H9 (cell line): ENCODE measurements at regions not wholly inside any gene's neighbourhood (a gene's known extent, or its start where the extent isn't known, plus 50 kb on each side); places are given as distances from the start of the nearest gene placed in this dataset.

Experiments
- DNase-seq: peaks from one replicate; pipeline ENCODE4 v3.0.0-alpha.2; 2017
- H2AFZ ChIP-seq: one replicate; pipeline ENCODE4 v1.6.1; 2013; ENCODE audit warnings: mild to moderate bottlenecking, low read length, control low read depth, moderate library complexity
- H2AK5ac ChIP-seq: 2 replicates; pipeline ENCODE4 v1.6.1; 2013; ENCODE audit warnings: low read length, control low read depth, mixed read lengths; ENCODE audit not compliant: insufficient read length
- H2BK120ac ChIP-seq: one replicate; pipeline ENCODE4 v1.6.1; 2013; ENCODE audit warnings: low read depth, mild to moderate bottlenecking, low read length, control low read depth, inconsistent platforms; ENCODE audit not compliant: poor library complexity, severe bottlenecking
- H2BK12ac ChIP-seq: 2 replicates; pipeline ENCODE4 v1.6.1; 2013; ENCODE audit warnings: low read length, control low read depth, mixed read lengths, low read depth; ENCODE audit not compliant: insufficient read length
- H2BK15ac ChIP-seq: 2 replicates; pipeline ENCODE4 v1.6.1; 2013; ENCODE audit warnings: low read depth, low read length, control low read depth
- H2BK20ac ChIP-seq: one replicate; pipeline ENCODE4 v1.6.1; 2013; ENCODE audit warnings: low read depth, mild to moderate bottlenecking, low read length, control low read depth, inconsistent platforms; ENCODE audit not compliant: poor library complexity, severe bottlenecking
- H2BK5ac ChIP-seq: 2 replicates; pipeline ENCODE4 v1.6.1; 2013; ENCODE audit warnings: low read length, control low read depth, mixed read lengths; ENCODE audit not compliant: insufficient read length
- H3K14ac ChIP-seq: 2 replicates; pipeline ENCODE4 v1.6.1; 2013; ENCODE audit warnings: low read length, control low read depth; ENCODE audit not compliant: insufficient read depth
- H3K18ac ChIP-seq: 2 replicates; pipeline ENCODE4 v1.6.1; 2013; ENCODE audit warnings: low read depth, mild to moderate bottlenecking, mixed read lengths, low read length, control low read depth; ENCODE audit not compliant: insufficient read length
- H3K23ac ChIP-seq: 2 replicates; pipeline ENCODE4 v1.6.1; 2013; ENCODE audit warnings: low read length, control low read depth, mixed read lengths, low read depth; ENCODE audit not compliant: insufficient read length
- H3K23me2 ChIP-seq: 2 replicates; pipeline ENCODE4 v1.6.1; 2013; ENCODE audit warnings: low read depth, mild to moderate bottlenecking, mixed read lengths, low read length, control low read depth; ENCODE audit not compliant: insufficient read length, poor library complexity, severe bottlenecking
- H3K27ac ChIP-seq: 2 replicates; pipeline ENCODE4 v1.5.1; 2013; ENCODE audit warnings: low read length, control low read depth, mixed read lengths, low read depth; ENCODE audit not compliant: insufficient read length
- H3K27me3 ChIP-seq: 2 replicates; pipeline ENCODE4 v1.6.1; 2013; ENCODE audit warnings: low read length, control low read depth, inconsistent platforms; ENCODE audit not compliant: insufficient read depth
- H3K4ac ChIP-seq: 2 replicates; pipeline ENCODE4 v1.6.1; 2013; ENCODE audit warnings: low read depth, mild to moderate bottlenecking, control low read depth, inconsistent platforms, low read length, moderate library complexity
- H3K4me1 ChIP-seq: 2 replicates; pipeline ENCODE4 v1.6.1; 2013; ENCODE audit warnings: low read length, control low read depth, inconsistent platforms; ENCODE audit not compliant: insufficient read depth
- H3K4me2 ChIP-seq: 2 replicates; pipeline ENCODE4 v1.6.1; 2013; ENCODE audit warnings: low read length, control low read depth, mixed read lengths; ENCODE audit not compliant: insufficient read length, insufficient read depth
- H3K56ac ChIP-seq: 2 replicates; pipeline ENCODE4 v1.6.1; 2013; ENCODE audit warnings: low read depth, mild to moderate bottlenecking, mixed read lengths, low read length, control low read depth; ENCODE audit not compliant: insufficient read length
- H3K79me1 ChIP-seq: 2 replicates; pipeline ENCODE4 v1.6.1; 2013; ENCODE audit warnings: low read depth, mild to moderate bottlenecking, moderate library complexity, low read length, control low read depth, inconsistent platforms; ENCODE audit not compliant: insufficient read depth, poor library complexity, severe bottlenecking
- H3K79me2 ChIP-seq: 2 replicates; pipeline ENCODE4 v1.6.1; 2013; ENCODE audit warnings: low read length, control low read depth, inconsistent platforms; ENCODE audit not compliant: insufficient read depth
- H3K9ac ChIP-seq: 2 replicates; pipeline ENCODE4 v1.6.1; 2013; ENCODE audit warnings: low read length, control low read depth, mixed read lengths; ENCODE audit not compliant: insufficient read length; ENCODE audit errors: extremely low read depth
- H3K9me3 ChIP-seq: one replicate; pipeline ENCODE4 v1.6.1; 2013; ENCODE audit warnings: low read depth, low read length, inconsistent platforms; ENCODE audit not compliant: control insufficient read depth
- H3T11ph ChIP-seq: one replicate; pipeline ENCODE4 v1.6.1; 2013; ENCODE audit warnings: mild to moderate bottlenecking, low read length, control low read depth, inconsistent platforms
- H4K20me1 ChIP-seq: one replicate; pipeline ENCODE4 v1.6.1; 2013; ENCODE audit not compliant: control insufficient read depth, insufficient read length, insufficient read depth
- H4K5ac ChIP-seq: 2 replicates; pipeline ENCODE4 v1.6.1; 2013; ENCODE audit warnings: low read depth, mild to moderate bottlenecking, mixed read lengths, low read length, control low read depth; ENCODE audit not compliant: insufficient read length
- H4K8ac ChIP-seq: replicated peaks from 2 replicates; pipeline ENCODE4 v1.6.1; 2013; ENCODE audit warnings: low read length, control low read depth, mixed read lengths, low read depth; ENCODE audit not compliant: insufficient read length
- H4K91ac ChIP-seq: 2 replicates; pipeline ENCODE4 v1.6.1; 2013; ENCODE audit warnings: low read depth, mild to moderate bottlenecking, moderate library complexity, mixed read lengths, low read length, control low read depth; ENCODE audit not compliant: insufficient read length
- H3K27ac Mint-ChIP-seq, 3 experiments: 2 replicates in 2 of 3; 3 replicates in 1 of 3; pipeline ENCODE4 v1.8.0; 2020 to 2021; ENCODE audit warnings: mixed read lengths in 3 of 3, mild to moderate bottlenecking in 1 of 3, moderate library complexity in 1 of 3
- H3K27me3 Mint-ChIP-seq: 2 replicates; pipeline ENCODE4 v1.8.0; 2021; ENCODE audit warnings: low read depth, mild to moderate bottlenecking, moderate library complexity, mixed read lengths
- H3K36me3 Mint-ChIP-seq, 3 experiments: 2 replicates in 2 of 3; 3 replicates in 1 of 3; pipeline ENCODE4 v1.8.0; 2020 to 2021; ENCODE audit warnings: low read depth in 3 of 3, mixed read lengths in 3 of 3; ENCODE audit not compliant: insufficient read depth in 1 of 3
- H3K4me1 Mint-ChIP-seq, 2 experiments: 2 replicates each; pipeline ENCODE4 v1.8.0; 2020; ENCODE audit warnings: mixed read lengths in 2 of 2
- H3K4me3 Mint-ChIP-seq, 2 experiments: 2 replicates in 1 of 2; 3 replicates in 1 of 2; pipeline ENCODE4 v1.8.0; 2020 to 2021; ENCODE audit warnings: mild to moderate bottlenecking in 2 of 2, mixed read lengths in 2 of 2, moderate library complexity in 1 of 2
- H3K9me3 Mint-ChIP-seq, 2 experiments: 2 replicates in 1 of 2; 3 replicates in 1 of 2; pipeline ENCODE4 v1.8.0; 2020; ENCODE audit warnings: mild to moderate bottlenecking in 2 of 2, mixed read lengths in 2 of 2, moderate library complexity in 1 of 2
- WGBS: extraction: QIAGEN DNeasy Blood & Tissue Kit; methylation state at CpG from one replicate; pipeline ENCODE4 v1.1.7; 2013; ENCODE audit warnings: missing lambda C conversion rate, low lambda C conversion rate, mixed read lengths; ENCODE audit not compliant: insufficient read length; ENCODE audit errors: extremely low coverage; 5-methylcytosine and 5-hydroxymethylcytosine counted together
- TF ChIP-seq, protein P1 (sequence below): fragments of 200-600 bp; sonication (generic); conservative IDR thresholded peaks from 3 replicates; pipeline ENCODE4 v1.8.0; 2021; ENCODE audit warnings: antibody characterized with exemption, mild to moderate bottlenecking

DNA sequence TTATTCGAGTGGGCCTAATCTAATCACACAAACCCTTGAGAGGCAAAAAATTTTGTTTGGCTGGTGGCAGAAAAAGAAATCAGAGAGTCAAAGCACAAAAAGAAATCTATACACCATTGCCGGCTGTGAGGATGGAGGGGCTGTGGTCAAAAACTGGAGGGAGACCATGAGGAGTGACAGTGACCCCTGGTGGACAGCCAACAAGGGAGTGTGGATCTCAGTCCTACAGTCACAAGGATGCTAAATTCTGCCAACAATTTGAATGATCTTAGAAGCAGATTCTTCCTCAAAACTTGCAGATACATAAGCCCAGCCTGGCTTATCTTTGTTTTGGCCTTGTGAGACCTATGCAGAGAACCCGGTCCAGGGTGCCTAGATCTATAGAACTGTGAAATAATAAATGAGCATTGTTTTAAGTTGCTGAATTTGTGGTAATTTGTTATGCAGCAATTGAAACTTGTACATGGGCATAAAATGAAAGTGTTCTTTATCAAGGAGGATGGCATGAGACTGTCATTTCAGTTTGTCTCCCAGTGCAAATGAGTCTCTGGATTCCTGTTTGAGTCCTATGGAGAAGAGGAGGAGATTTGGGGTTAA, 103.0 kb upstream of the ARHGEF26 start:
- Histone ChIP-seq H3K9me3 (no peaks in the 10 kb centered on the region), H3K14ac (no peak overlapping the region), H3T11ph (no peak overlapping the region), H4K91ac (no peak overlapping the region), H3K23ac (no peak overlapping the region), H3K79me1 (no peaks in the 10 kb centered on the region), H4K5ac (no peak overlapping the region), H3K27ac (no peak overlapping the region), H3K9ac (no peak overlapping the region), H4K8ac (no peak overlapping the region), H2BK20ac (no peak overlapping the region), H3K4ac (no peak overlapping the region), H2BK5ac (no peak overlapping the region), H2AFZ (no peak overlapping the region), H2AK5ac (no peak overlapping the region), H3K18ac (no peak overlapping the region), H3K4me1 (peaks cover 2% of the 10 kb centered on the region; the same call in 1 of the 2 replicates), H3K23me2 (no peaks in the 10 kb centered on the region), H2BK15ac (no peak overlapping the region), H3K27me3 (no peaks in the 10 kb centered on the region), H3K79me2 (no peaks in the 10 kb centered on the region), H2BK12ac (no peak overlapping the region), H3K4me2 (no peak overlapping the region), H2BK120ac (no peak overlapping the region), H3K56ac (no peak overlapping the region), H4K20me1 (no peaks in the 10 kb centered on the region)
- no CpG with 5 or more reads among the region's 3 CpGs for WGBS
- peak; percentile 77 for DNase-seq
- H3K9me3 Mint-ChIP-seq, result no peaks in the 10 kb centered on the region
- H3K27ac Mint-ChIP-seq, result no peak overlapping the region
- no peaks in the 10 kb centered on the region for H3K27me3 Mint-ChIP-seq
- no peak overlapping the region for H3K4me3 Mint-ChIP-seq
- TF ChIP-seq, protein P1, sequence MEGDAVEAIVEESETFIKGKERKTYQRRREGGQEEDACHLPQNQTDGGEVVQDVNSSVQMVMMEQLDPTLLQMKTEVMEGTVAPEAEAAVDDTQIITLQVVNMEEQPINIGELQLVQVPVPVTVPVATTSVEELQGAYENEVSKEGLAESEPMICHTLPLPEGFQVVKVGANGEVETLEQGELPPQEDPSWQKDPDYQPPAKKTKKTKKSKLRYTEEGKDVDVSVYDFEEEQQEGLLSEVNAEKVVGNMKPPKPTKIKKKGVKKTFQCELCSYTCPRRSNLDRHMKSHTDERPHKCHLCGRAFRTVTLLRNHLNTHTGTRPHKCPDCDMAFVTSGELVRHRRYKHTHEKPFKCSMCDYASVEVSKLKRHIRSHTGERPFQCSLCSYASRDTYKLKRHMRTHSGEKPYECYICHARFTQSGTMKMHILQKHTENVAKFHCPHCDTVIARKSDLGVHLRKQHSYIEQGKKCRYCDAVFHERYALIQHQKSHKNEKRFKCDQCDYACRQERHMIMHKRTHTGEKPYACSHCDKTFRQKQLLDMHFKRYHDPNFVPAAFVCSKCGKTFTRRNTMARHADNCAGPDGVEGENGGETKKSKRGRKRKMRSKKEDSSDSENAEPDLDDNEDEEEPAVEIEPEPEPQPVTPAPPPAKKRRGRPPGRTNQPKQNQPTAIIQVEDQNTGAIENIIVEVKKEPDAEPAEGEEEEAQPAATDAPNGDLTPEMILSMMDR, result peak; percentile 85
- H3K4me1 Mint-ChIP-seq, result peaks cover 10% of the 10 kb centered on the region in 2 experiments
- H3K36me3 Mint-ChIP-seq, result no peaks in the 10 kb centered on the region
